GM18508 (cell line): ENCODE measurements at regions not wholly inside any gene's neighbourhood (a gene's known extent, or its start where the extent isn't known, plus 50 kb on each side); places are given as distances from the start of the nearest gene placed in this dataset.
"Not testable (repeated sequence)": the region's sequence is repeated elsewhere in the genome, so short reads cannot be mapped to it uniquely, and the experiment has no call there.

Experiments used
- ATAC-seq: cut with Tn5 transposase; IDR thresholded peaks from one replicate; pipeline ENCODE4 v1.9.1; 2021; ENCODE audit warnings: moderate number of reproducible peaks; ENCODE audit not compliant: insufficient read depth, unreplicated experiment

GRCh38 chr6:6474170-6474920, 114.2 kb upstream of the LY86 start:
- ATAC-seq, result no peak

- ATAC-seq, result no peak
Measured at GRCh38 chr6:6479785-6480184, 108.7 kb upstream of the LY86 start.

- ATAC-seq, result no peak
Measured at GRCh38 chr6:6482256-6482655, 106.3 kb upstream of the LY86 start.

- ATAC-seq, result no peak
Measured at GRCh38 chr6:6483168-6483567, 105.4 kb upstream of the LY86 start.

GRCh38 chr6:6483733-6484132, 104.8 kb upstream of the LY86 start:
- ATAC-seq, result no peak

- no peak for ATAC-seq
Measured at GRCh38 chr6:6484681-6485080, 103.8 kb upstream of the LY86 start.

- no peak for ATAC-seq
Measured at GRCh38 chr6:6486595-6486994, 101.9 kb upstream of the LY86 start.

- ATAC-seq, result no peak
Measured at GRCh38 chr6:6491761-6492160, 96.8 kb upstream of the LY86 start.

- no peak for ATAC-seq
Measured at GRCh38 chr6:6492675-6493074, 95.8 kb upstream of the LY86 start.

GRCh38 chr6:6494139-6494538, 94.4 kb upstream of the LY86 start:
- not testable (repeated sequence) for ATAC-seq

- no peak for ATAC-seq
Measured at GRCh38 chr6:6494677-6495076, 93.8 kb upstream of the LY86 start.

GRCh38 chr6:6495851-6496250, 92.7 kb upstream of the LY86 start:
- no peak for ATAC-seq

- no peak for ATAC-seq
Measured at GRCh38 chr6:6497541-6497940, 91.0 kb upstream of the LY86 start.

- no peak for ATAC-seq
Measured at GRCh38 chr6:6497976-6498375, 90.5 kb upstream of the LY86 start.

- ATAC-seq, result no peak
Measured at GRCh38 chr6:6503191-6503590, 85.3 kb upstream of the LY86 start.

GRCh38 chr6:6505111-6505510, 83.4 kb upstream of the LY86 start:
- no peak for ATAC-seq

GRCh38 chr6:6508643-6509042, 79.9 kb upstream of the LY86 start:
- no peak for ATAC-seq

GRCh38 chr6:6509284-6509683, 79.2 kb upstream of the LY86 start:
- ATAC-seq, result no peak

GRCh38 chr6:6512711-6513110, 75.8 kb upstream of the LY86 start:
- ATAC-seq, result no peak

- no peak for ATAC-seq
Measured at GRCh38 chr6:6515691-6516607, 72.6 kb upstream of the LY86 start.

- ATAC-seq, result no peak
Measured at GRCh38 chr6:6516666-6517458, 71.7 kb upstream of the LY86 start.
